GM12891 (cell line): ENCODE measurements at regions not wholly inside any gene's neighbourhood (a gene's known extent, or its start where the extent isn't known, plus 50 kb on each side); places are given as distances from the start of the nearest gene placed in this dataset.

Experiments used
- POLR2A ChIP-seq: IDR thresholded peaks from 2 replicates; pipeline ENCODE4 v1.6.1; 2011; ENCODE audit warnings: low read depth, low read length, control low read depth
- POLR2AphosphoS5 ChIP-seq: IDR thresholded peaks from 2 replicates; pipeline ENCODE4 v1.6.1; 2011; ENCODE audit warnings: low read depth, low read length, control low read depth
- POU2F2 ChIP-seq: IDR thresholded peaks from 2 replicates; pipeline ENCODE4 v1.6.1; 2011; ENCODE audit warnings: low read depth, mild to moderate bottlenecking, control low read depth, low read length, moderate library complexity
- SPI1 ChIP-seq: IDR thresholded peaks from 2 replicates; pipeline ENCODE4 v1.6.1; 2011; ENCODE audit warnings: low read depth, low read length, control low read depth
- TAF1 ChIP-seq: IDR thresholded peaks from 2 replicates; pipeline ENCODE4 v1.6.1; 2011; ENCODE audit warnings: low read depth, low read length, control low read depth

- TF ChIP-seq SPI1 (no peak), POLR2A (no peak), POLR2AphosphoS5 (no peak), TAF1 (no peak), POU2F2 (no peak)
Observed at GRCh38 chr6:139829576-139829975, 455.1 kb upstream of the CITED2 start.
